ENCODE measurements at regions not wholly inside any gene's neighbourhood (a gene's known extent, or its start where the extent isn't known, plus 50 kb on each side); places are given as distances from the start of the nearest gene placed in this dataset.

GRCh38 chr22:27487600-27488452 is 313.7 kb downstream of the MN1 start:
- WGBS, result 68% methylated on average over 20 of the region's 21 CpGs
- Histone ChIP-seq H3K36me3 (no peaks in the 10 kb centered on the region), H3K27me3 (no peaks in the 10 kb centered on the region), H3K4me1 (no peaks in the 10 kb centered on the region), H3K9me3 (no peaks in the 10 kb centered on the region), H3K27ac (no peak overlapping the region), H3K4me3 (no peak overlapping the region)
- no peak for DNase-seq (ENCODE audit: low spot score in 2 of 2)
- no peak for TF ChIP-seq EP300 (IDR thresholded peaks at IDR 0.05)
- TF ChIP-seq POLR2AphosphoS5 (IDR thresholded peaks at IDR 0.05), result no peak
- no peak for TF ChIP-seq POLR2A (IDR thresholded peaks at IDR 0.05)

- Histone ChIP-seq H3K9me3 (no peaks in the 10 kb centered on the region), H3K27ac (no peak overlapping the region), H3K4me3 (no peak overlapping the region), H3K36me3 (no peaks in the 10 kb centered on the region), H3K4me1 (no peaks in the 10 kb centered on the region), H3K27me3 (no peaks in the 10 kb centered on the region)
- WGBS, result 72% methylated on average over 11 of the region's 12 CpGs
- TF ChIP-seq CTCF (IDR thresholded peaks at IDR 0.05) (no peak), POLR2A (IDR thresholded peaks at IDR 0.05) (no peak), EP300 (IDR thresholded peaks at IDR 0.05) (no peak), POLR2AphosphoS5 (IDR thresholded peaks at IDR 0.05) (no peak)
- DNase-seq (ENCODE audit: low spot score in 2 of 2), result no peak
Observed at GRCh38 chr22:27488456-27489177, 312.9 kb downstream of the MN1 start.

- Histone ChIP-seq H3K27me3 (no peaks in the 10 kb centered on the region), H3K4me1 (no peaks in the 10 kb centered on the region), H3K4me3 (no peak overlapping the region), H3K36me3 (no peaks in the 10 kb centered on the region), H3K27ac (no peak overlapping the region), H3K9me3 (no peaks in the 10 kb centered on the region)
- WGBS, result 64% methylated on average over 4 of the region's 4 CpGs
- TF ChIP-seq EP300 (IDR thresholded peaks at IDR 0.05) (no peak), POLR2A (IDR thresholded peaks at IDR 0.05) (no peak), CTCF (IDR thresholded peaks at IDR 0.05) (no peak), POLR2AphosphoS5 (IDR thresholded peaks at IDR 0.05) (no peak)
- no peak for DNase-seq (ENCODE audit: low spot score in 2 of 2)
Observed at GRCh38 chr22:27489178-27489675, 312.3 kb downstream of the MN1 start.

- H3K9me3 ChIP-seq, result no peaks in the 10 kb centered on the region
- WGBS, result 76% methylated on average over 3 of the region's 4 CpGs
- no peak for DNase-seq (ENCODE audit: low spot score in 2 of 2)
- H3K27ac ChIP-seq, result no peak overlapping the region
- no peaks in the 10 kb centered on the region for H3K36me3 ChIP-seq
- TF ChIP-seq EP300 (IDR thresholded peaks at IDR 0.05) (no peak), POLR2A (IDR thresholded peaks at IDR 0.05) (no peak), CTCF (IDR thresholded peaks at IDR 0.05) (no peak), POLR2AphosphoS5 (IDR thresholded peaks at IDR 0.05) (no peak)
- H3K4me3 ChIP-seq, result no peak overlapping the region
- H3K4me1 ChIP-seq, result no peaks in the 10 kb centered on the region
- H3K27me3 ChIP-seq, result no peaks in the 10 kb centered on the region
Observed at GRCh38 chr22:27490080-27490479, 311.5 kb downstream of the MN1 start.

GRCh38 chr22:27491888-27492287 is 309.7 kb downstream of the MN1 start:
- no peaks in the 10 kb centered on the region for H3K4me1 ChIP-seq
- no peaks in the 10 kb centered on the region for H3K27me3 ChIP-seq
- 85% methylated on average over 5 of the region's 5 CpGs for WGBS
- H3K4me3 ChIP-seq, result no peak overlapping the region
- no peaks in the 10 kb centered on the region for H3K36me3 ChIP-seq
- no peaks in the 10 kb centered on the region for H3K9me3 ChIP-seq
- no peak overlapping the region for H3K27ac ChIP-seq
- DNase-seq (ENCODE audit: low spot score in 2 of 2), result no peak
- TF ChIP-seq EP300 (IDR thresholded peaks at IDR 0.05), result no peak

- TF ChIP-seq POLR2A (IDR thresholded peaks at IDR 0.05) (no peak), POLR2AphosphoS5 (IDR thresholded peaks at IDR 0.05) (no peak), CTCF (IDR thresholded peaks at IDR 0.05) (no peak), EP300 (IDR thresholded peaks at IDR 0.05) (no peak)
- no peaks in the 10 kb centered on the region for H3K36me3 ChIP-seq
- H3K9me3 ChIP-seq, result no peaks in the 10 kb centered on the region
- H3K27ac ChIP-seq, result no peak overlapping the region
- WGBS, result 77% methylated on average over 5 of the region's 5 CpGs
- no peaks in the 10 kb centered on the region for H3K4me1 ChIP-seq
- H3K4me3 ChIP-seq, result no peak overlapping the region
- DNase-seq (ENCODE audit: low spot score in 2 of 2), result no peak
- no peaks in the 10 kb centered on the region for H3K27me3 ChIP-seq
Observed at GRCh38 chr22:27492566-27493201, 308.9 kb downstream of the MN1 start.

Measured in suprapubic skin (tissue), 4 donors.